HEK293T (cell line): ENCODE measurements at regions not wholly inside any gene's neighbourhood (a gene's known extent, or its start where the extent isn't known, plus 50 kb on each side); places are given as distances from the start of the nearest gene placed in this dataset.

Source experiments
- CTCF ChIA-PET: fragments of 350-600 bp; formaldehyde crosslinking; extraction: SDS; loops from one replicate; lab custom pipeline; 2021; ENCODE audit warnings: antibody characterized with exemption, inconsistent platforms; lab: Yijun Ruan, JAX
- POLR2A ChIA-PET: fragments of 350-600 bp; formaldehyde crosslinking; extraction: SDS; loops from one replicate; lab custom pipeline; 2020; ENCODE audit warnings: antibody characterized with exemption, inconsistent platforms; lab: Yijun Ruan, JAX
- DNase-seq: peaks from one replicate; pipeline ENCODE4 v3.0.0; 2012; ENCODE audit warnings: mixed read lengths; ENCODE audit errors: extremely low spot score
- ARNT ChIP-seq: fragments of 450-650 bp; IDR thresholded peaks from 2 replicates; pipeline ENCODE4 v1.6.1; 2017; ENCODE audit warnings: mild to moderate bottlenecking
- BHLHE40 ChIP-seq: fragments of 450-650 bp; IDR thresholded peaks from 2 replicates; pipeline ENCODE4 v1.6.1; 2016; ENCODE audit warnings: mild to moderate bottlenecking, moderate library complexity, borderline replicate concordance
- CTBP1 ChIP-seq: fragments of 450-650 bp; IDR thresholded peaks from 2 replicates; pipeline ENCODE4 v1.6.1; 2016; ENCODE audit warnings: borderline replicate concordance
- ELF4 ChIP-seq: fragments of 450-650 bp; IDR thresholded peaks from 2 replicates; pipeline ENCODE4 v1.6.1; 2017; ENCODE audit warnings: antibody characterized with exemption
- FOXA1 ChIP-seq: fragments of 450-650 bp; IDR thresholded peaks from 2 replicates; pipeline ENCODE4 v1.6.1; 2016; ENCODE audit warnings: mild to moderate bottlenecking
- FOXK2 ChIP-seq: fragments of 450-650 bp; IDR thresholded peaks from 2 replicates; pipeline ENCODE4 v1.6.1; 2016; ENCODE audit warnings: mild to moderate bottlenecking
- FOXM1 ChIP-seq: fragments of 450-650 bp; IDR thresholded peaks from 2 replicates; pipeline ENCODE4 v1.6.1; 2017; ENCODE audit warnings: mild to moderate bottlenecking, borderline replicate concordance
- HDGF ChIP-seq: fragments of 450-650 bp; IDR thresholded peaks from 2 replicates; pipeline ENCODE4 v1.6.1; 2017; ENCODE audit warnings: antibody characterized with exemption, borderline replicate concordance
- L3MBTL2 ChIP-seq: fragments of 450-650 bp; conservative IDR thresholded peaks from 2 replicates; pipeline ENCODE4 v1.6.1; 2016; ENCODE audit warnings: mild to moderate bottlenecking
- LEF1 ChIP-seq: fragments of 450-650 bp; IDR thresholded peaks from 2 replicates; pipeline ENCODE4 v1.6.1; 2017; ENCODE audit warnings: mild to moderate bottlenecking, borderline replicate concordance
- NFRKB ChIP-seq: fragments of 450-650 bp; IDR thresholded peaks from 2 replicates; pipeline ENCODE4 v1.6.1; 2016; ENCODE audit warnings: mild to moderate bottlenecking, moderate library complexity
- SP1 ChIP-seq: fragments of 450-650 bp; IDR thresholded peaks from 2 replicates; pipeline ENCODE4 v1.6.1; 2017
- SUZ12 ChIP-seq: fragments of 450-650 bp; IDR thresholded peaks from 2 replicates; pipeline ENCODE4 v1.6.1; 2016; ENCODE audit warnings: mild to moderate bottlenecking
- TARDBP ChIP-seq: fragments of 450-650 bp; IDR thresholded peaks from 2 replicates; pipeline ENCODE4 v1.6.1; 2016
- ZNF384 ChIP-seq: fragments of 450-650 bp; IDR thresholded peaks from 2 replicates; pipeline ENCODE4 v1.6.1; 2016
- TF ChIP-seq, protein P1 (sequence below): fragments of 450-650 bp; IDR thresholded peaks from 2 replicates; pipeline ENCODE4 v1.6.1; 2016

DNA sequence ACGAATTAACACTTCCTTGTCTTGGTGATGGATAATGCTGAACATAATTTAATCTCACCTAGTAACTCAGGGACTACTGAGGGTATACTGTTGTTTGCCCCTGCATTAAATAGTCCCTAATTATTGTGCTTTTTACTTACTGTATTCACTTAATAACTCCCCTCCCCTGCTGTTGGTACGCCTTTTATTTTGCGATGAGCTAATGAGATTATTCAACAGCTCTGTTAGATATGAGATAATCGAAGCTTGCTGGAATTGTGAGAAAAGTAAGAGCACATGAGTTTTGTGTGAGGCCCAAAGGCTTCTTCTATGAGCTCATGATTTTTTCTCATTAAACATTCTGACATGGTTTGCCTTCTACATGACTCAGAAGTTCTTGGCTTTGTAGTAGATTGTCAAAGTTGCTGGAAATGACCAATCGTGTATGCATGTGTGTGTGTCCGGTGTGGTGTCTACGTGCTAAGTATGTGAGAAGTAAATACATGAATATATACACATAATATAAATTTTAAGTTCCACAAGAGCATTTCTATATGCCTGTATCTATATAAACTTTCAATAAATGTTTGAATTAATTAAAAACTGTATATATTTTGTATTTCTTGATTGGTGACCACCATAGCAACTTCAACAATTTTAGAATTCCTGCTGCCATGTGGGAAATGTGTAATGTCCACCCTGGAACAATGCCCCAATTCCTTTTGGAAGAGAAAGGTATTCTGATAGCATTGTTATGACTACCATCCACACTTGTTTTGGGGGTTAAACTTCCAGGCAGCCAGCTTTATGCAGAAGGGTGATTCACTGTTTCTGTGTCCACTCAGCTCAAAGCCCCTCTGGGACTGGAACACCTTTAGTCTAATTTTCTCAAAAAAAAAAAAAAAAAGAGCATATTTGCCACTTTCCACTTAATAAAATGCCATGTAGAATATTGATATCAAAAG is 106.2 kb downstream of the SAMD9 start:
- CTCF ChIA-PET = no interaction called here
- TF ChIP-seq CTBP1 (no peak), NFRKB (no peak), LEF1 (no peak)
- POLR2A ChIA-PET = no interaction called here
- no peak for DNase-seq

DNA sequence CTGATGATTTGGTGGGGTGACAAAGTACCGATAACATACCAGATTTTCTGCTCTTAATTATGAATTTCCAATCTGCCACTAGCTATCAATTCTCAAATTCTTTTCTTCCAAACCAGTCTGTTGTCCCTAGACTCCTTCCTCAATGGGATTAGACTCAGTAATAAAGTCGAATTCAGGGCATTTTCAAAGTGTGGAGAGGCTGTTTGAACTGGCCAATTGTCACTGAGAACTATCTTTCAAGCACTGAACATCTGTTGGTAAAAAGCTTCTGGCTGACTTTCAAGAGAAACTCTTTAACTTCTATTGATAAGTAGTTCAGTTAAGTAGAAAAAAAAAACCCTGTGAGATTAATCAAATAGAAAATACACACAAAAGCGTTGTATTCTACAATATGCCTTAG is 108.9 kb downstream of the SAMD9 start:
- POLR2A ChIA-PET = no interaction called here
- no peak for DNase-seq
- CTCF ChIA-PET = interaction anchor here (0.6 kb wide), 2 partner anchors 45 to 1178 kb away, joined by 3 read pairs; no protein-coding TSS in a partner anchor
- TF ChIP-seq L3MBTL2 (no peak), TARDBP (no peak), CTBP1 (no peak), FOXK2 (no peak), ELF4 (no peak), SP1 (no peak), ARNT (no peak), FOXM1 (no peak), BHLHE40 (no peak), ZNF384 (no peak), FOXA1 (no peak), LEF1 (no peak), SUZ12 (no peak), NFRKB (no peak), HDGF (no peak)
- TF ChIP-seq, protein P1, sequence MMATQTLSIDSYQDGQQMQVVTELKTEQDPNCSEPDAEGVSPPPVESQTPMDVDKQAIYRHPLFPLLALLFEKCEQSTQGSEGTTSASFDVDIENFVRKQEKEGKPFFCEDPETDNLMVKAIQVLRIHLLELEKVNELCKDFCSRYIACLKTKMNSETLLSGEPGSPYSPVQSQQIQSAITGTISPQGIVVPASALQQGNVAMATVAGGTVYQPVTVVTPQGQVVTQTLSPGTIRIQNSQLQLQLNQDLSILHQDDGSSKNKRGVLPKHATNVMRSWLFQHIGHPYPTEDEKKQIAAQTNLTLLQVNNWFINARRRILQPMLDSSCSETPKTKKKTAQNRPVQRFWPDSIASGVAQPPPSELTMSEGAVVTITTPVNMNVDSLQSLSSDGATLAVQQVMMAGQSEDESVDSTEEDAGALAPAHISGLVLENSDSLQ = no peak

DNA sequence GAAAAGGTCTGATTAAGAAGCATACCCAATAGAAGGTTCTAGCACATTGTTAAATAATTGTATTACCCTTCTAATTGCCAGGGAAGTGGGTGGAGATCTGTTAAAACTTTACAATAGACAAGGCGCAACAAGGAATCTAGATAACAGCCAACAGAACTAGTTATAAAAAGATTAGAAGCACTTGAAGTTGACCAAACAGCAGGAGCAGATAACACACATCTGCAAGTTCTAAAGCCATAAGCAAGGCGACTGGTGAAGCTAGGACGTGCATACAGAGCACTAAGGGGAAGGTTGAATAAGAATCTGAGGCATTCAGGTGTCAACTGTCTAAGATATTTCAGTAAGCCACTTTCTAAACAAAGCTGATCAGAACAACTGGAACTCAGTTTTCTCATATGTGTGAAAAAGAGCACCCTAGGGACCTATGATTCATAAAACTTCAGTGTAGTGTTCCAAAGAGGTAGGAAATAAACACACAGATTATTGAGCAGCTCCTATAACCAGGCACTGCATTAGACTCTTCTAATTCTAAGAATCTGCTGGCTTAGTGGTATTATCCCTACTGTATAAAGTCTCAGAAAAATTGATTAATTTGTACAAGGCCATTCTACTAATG is 111.2 kb downstream of the SAMD9 start:
- ChIA-PET POLR2A (no interaction called here), CTCF (no interaction called here)
- DNase-seq = no peak
- TF ChIP-seq ARNT = no peak
- TF ChIP-seq SP1 = no peak
- no peak for TF ChIP-seq CTBP1

DNA sequence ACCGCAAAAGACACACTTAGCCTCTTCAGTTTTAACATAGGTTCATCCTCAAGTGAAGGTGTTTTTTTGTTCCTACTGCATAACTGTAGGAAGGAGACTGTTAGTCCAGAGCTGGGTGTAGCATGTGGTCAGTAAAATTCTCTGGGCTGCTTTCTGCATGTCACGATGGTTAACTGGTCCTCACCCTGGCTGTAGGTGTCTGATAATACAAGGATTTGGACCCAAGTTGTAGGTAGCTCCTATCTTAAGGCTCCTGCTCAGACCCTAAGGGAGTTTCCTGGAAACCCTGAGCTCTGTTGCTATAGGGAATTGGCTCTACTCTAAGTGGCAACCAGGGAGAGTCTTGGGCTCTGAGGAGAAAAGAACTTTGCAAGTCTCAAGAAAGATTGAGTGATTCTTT is 112.9 kb downstream of the SAMD9 start:
- POLR2A ChIA-PET = no interaction called here
- no peak for DNase-seq
- TF ChIP-seq CTBP1 (no peak), ZNF384 (no peak), BHLHE40 (no peak), TARDBP (no peak), SUZ12 (no peak), ARNT (no peak), SP1 (no peak), FOXA1 (no peak), FOXK2 (no peak), FOXM1 (no peak), NFRKB (no peak), HDGF (no peak), L3MBTL2 (no peak), LEF1 (no peak), ELF4 (no peak)
- TF ChIP-seq, protein P1 = no peak
- CTCF ChIA-PET = no interaction called here

DNA sequence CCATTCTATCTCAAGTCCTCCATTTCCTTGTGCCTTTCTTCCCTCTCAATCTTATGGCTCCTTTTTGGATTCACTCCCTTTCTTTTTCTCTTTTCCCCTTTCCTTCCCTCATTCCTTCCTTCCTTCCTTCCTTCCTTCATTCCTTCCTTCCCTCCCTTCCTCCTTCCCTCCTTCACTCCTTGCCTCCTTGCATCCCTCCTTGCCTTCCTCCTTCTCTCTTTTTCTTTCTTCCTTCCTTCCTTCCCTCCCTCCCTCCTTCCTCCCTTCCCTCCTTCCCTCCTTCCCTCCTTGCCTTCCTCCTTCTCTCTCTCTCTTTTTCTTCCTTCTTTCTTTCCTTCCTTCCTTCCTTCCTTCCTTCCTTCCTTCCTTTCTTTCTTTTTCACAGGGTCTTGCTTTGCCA is 120.1 kb downstream of the SAMD9 start:
- CTCF ChIA-PET = no interaction called here
- no peak for DNase-seq
- POLR2A ChIA-PET = no interaction called here
- no peak for TF ChIP-seq FOXM1
- TF ChIP-seq NFRKB = no peak
- no peak for TF ChIP-seq FOXK2
- TF ChIP-seq TARDBP = no peak
- TF ChIP-seq SP1 = no peak
- TF ChIP-seq ARNT = no peak
- no peak for TF ChIP-seq HDGF
- TF ChIP-seq BHLHE40 = no peak

DNA sequence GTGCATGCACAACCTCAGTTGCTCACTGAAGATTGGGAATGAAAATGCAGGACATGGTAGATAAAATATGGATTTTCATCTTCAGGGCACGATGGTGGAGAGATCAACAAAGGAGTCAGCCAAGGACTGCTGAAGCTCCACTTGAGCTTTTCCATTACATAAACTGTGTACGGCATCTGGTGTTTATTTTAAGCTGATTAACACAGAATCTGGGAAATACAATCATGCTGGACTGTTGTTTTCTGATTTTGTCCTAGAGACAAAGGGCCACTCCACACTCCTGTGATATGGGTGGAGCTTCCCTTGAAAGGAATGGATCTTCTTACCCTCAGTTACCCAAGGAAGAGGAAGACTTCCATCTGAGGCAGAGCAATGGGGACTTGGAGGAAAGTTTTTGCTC is 120.6 kb downstream of the SAMD9 start:
- TF ChIP-seq HDGF (no peak), LEF1 (no peak), CTBP1 (no peak), ELF4 (no peak), BHLHE40 (no peak), ZNF384 (no peak), NFRKB (no peak), FOXA1 (no peak), ARNT (no peak), SUZ12 (no peak), L3MBTL2 (no peak), TARDBP (no peak), FOXM1 (no peak), FOXK2 (no peak), SP1 (no peak)
- TF ChIP-seq, protein P1 = no peak
- CTCF ChIA-PET = no interaction called here
- no peak for DNase-seq
- POLR2A ChIA-PET = no interaction called here
